ENCODE measurements at regions not wholly inside any gene's neighbourhood (a gene's known extent, or its start where the extent isn't known, plus 50 kb on each side); places are given as distances from the start of the nearest gene placed in this dataset.

- TF ChIP-seq POLR2A (IDR thresholded peaks at IDR 0.05; ENCODE audit: low read depth, low read length): no peak
- no peak for TF ChIP-seq POLR2AphosphoS5 (IDR thresholded peaks at IDR 0.05; ENCODE audit: low read depth, low read length)
These were observed 439.2 kb downstream of the PIK3C3 start for GRCh38 chr18:42394238-42394637.
